NOMO-1 treated with dmso at 0.1 percent for 144 hours (cell line): ENCODE measurements at regions not wholly inside any gene's neighbourhood (a gene's known extent, or its start where the extent isn't known, plus 50 kb on each side); places are given as distances from the start of the nearest gene placed in this dataset.
"Not testable (repeated sequence)": the region's sequence is repeated elsewhere in the genome, so short reads cannot be mapped to it uniquely, and the experiment has no call there.

ENCODE experiments used
- DNase-seq: peaks from one replicate; lab custom pipeline; 2025; ENCODE audit not compliant: unreplicated experiment; lab: John Stamatoyannopoulos, UW

- no peak for DNase-seq
Measured at GRCh38 chr4:66766557-66766956, 778.7 kb downstream of the CENPC start.

GRCh38 chr4:66750273-66750672 is 795.0 kb downstream of the CENPC start:
- no peak for DNase-seq

- not testable (repeated sequence) for DNase-seq
Measured at GRCh38 chr4:66746918-66747317, 798.4 kb downstream of the CENPC start.

GRCh38 chr4:66741081-66741480 is 804.2 kb downstream of the CENPC start:
- DNase-seq = no peak

- no peak for DNase-seq
Measured at GRCh38 chr4:66736606-66737005, 808.7 kb downstream of the CENPC start.

- DNase-seq = no peak
Measured at GRCh38 chr4:66728280-66728679, 817.0 kb downstream of the CENPC start.

- not testable (repeated sequence) for DNase-seq
Measured at GRCh38 chr4:66712301-66712921, 832.9 kb downstream of the CENPC start.

GRCh38 chr4:66704243-66704642 is 841.1 kb downstream of the CENPC start:
- no peak for DNase-seq

GRCh38 chr4:66694739-66695138 is 850.6 kb downstream of the CENPC start:
- no peak for DNase-seq

GRCh38 chr4:66693694-66694093 is 851.6 kb downstream of the CENPC start:
- no peak for DNase-seq

- no peak for DNase-seq
Measured at GRCh38 chr4:66691101-66691500, 854.2 kb downstream of the CENPC start.

GRCh38 chr4:66688674-66689073 is 856.6 kb downstream of the CENPC start:
- DNase-seq = no peak

GRCh38 chr4:66687459-66687858 is 857.8 kb downstream of the CENPC start:
- DNase-seq = no peak

- DNase-seq = no peak
Measured at GRCh38 chr4:66681962-66682361, 863.3 kb downstream of the CENPC start.

- no peak for DNase-seq
Measured at GRCh38 chr4:66667249-66667648, 878.1 kb downstream of the CENPC start.

GRCh38 chr4:66662620-66663019 is 882.7 kb downstream of the CENPC start:
- DNase-seq = no peak

- no peak for DNase-seq
Measured at GRCh38 chr4:66658809-66659208, 886.5 kb downstream of the CENPC start.

- DNase-seq = no peak
Measured at GRCh38 chr4:66655505-66655904, 889.8 kb downstream of the CENPC start.

GRCh38 chr4:66653937-66654336 is 891.4 kb downstream of the CENPC start:
- no peak for DNase-seq

- no peak for DNase-seq
Measured at GRCh38 chr4:66649236-66649635, 896.1 kb downstream of the CENPC start.

- DNase-seq = no peak
Measured at GRCh38 chr4:66647926-66648325, 897.4 kb downstream of the CENPC start.

GRCh38 chr4:66647476-66647875 is 897.8 kb downstream of the CENPC start:
- DNase-seq = no peak

- DNase-seq = no peak
Measured at GRCh38 chr4:66640233-66640990, 904.9 kb downstream of the CENPC start.
